Activated T-cell treated with anti-CD3 and anti-CD28 coated beads, Interleukin-2, amount 50 U/mL, for 72 hours (primary cell): ENCODE measurements at regions not wholly inside any gene's neighbourhood (a gene's known extent, or its start where the extent isn't known, plus 50 kb on each side); places are given as distances from the start of the nearest gene placed in this dataset.

Source experiments
- ATAC-seq, 2 donors: fragments of 150-1000 bp; cut with Tn5 transposase; replicated peaks in 1 of 2; 2 replicates each; pipeline ENCODE4 v1.10.0; 2021; ENCODE audit warnings: moderate library complexity in 2 of 2, mild to moderate bottlenecking in 1 of 2
- DNase-seq, 2 donors: peaks; one replicate each; pipeline ENCODE4 v3.0.0; 2021 to 2022; ENCODE audit warnings: mixed read lengths in 1 of 2
- H3K27ac Mint-ChIP-seq: one replicate; pipeline ENCODE4 v1.8.0; 2022; ENCODE audit warnings: mild to moderate bottlenecking, moderate library complexity, mixed read lengths
- H3K27me3 Mint-ChIP-seq: one replicate; pipeline ENCODE4 v1.8.0; 2022; ENCODE audit warnings: low read depth, mixed read lengths
- H3K36me3 Mint-ChIP-seq, 2 donors: one replicate each; pipeline ENCODE4 v1.8.0; 2022; ENCODE audit warnings: mixed read lengths in 2 of 2, mild to moderate bottlenecking in 1 of 2; ENCODE audit not compliant: insufficient read depth in 2 of 2
- H3K4me1 Mint-ChIP-seq: one replicate; pipeline ENCODE4 v1.8.0; 2022; ENCODE audit warnings: low read depth, mixed read lengths
- H3K4me3 Mint-ChIP-seq, 2 donors: one replicate each; pipeline ENCODE4 v1.8.0; 2022; ENCODE audit warnings: mild to moderate bottlenecking in 2 of 2, mixed read lengths in 2 of 2, moderate library complexity in 2 of 2
- H3K9me3 Mint-ChIP-seq, 2 donors: one replicate each; pipeline ENCODE4 v1.8.0; 2022; ENCODE audit warnings: mixed read lengths in 2 of 2

GRCh38 chr15:62933386-62933785 lies 109.2 kb upstream of the TPM1 start:
- Mint-ChIP-seq H3K4me3 (no peak overlapping the region), H3K4me1 (peaks cover 3% of the 10 kb centered on the region), H3K27ac (no peak overlapping the region), H3K36me3 (no peaks in the 10 kb centered on the region), H3K9me3 (no peaks in the 10 kb centered on the region), H3K27me3 (peaks cover 51% of the 10 kb centered on the region)
- ATAC-seq (no peak), DNase-seq (no peak)

DNA sequence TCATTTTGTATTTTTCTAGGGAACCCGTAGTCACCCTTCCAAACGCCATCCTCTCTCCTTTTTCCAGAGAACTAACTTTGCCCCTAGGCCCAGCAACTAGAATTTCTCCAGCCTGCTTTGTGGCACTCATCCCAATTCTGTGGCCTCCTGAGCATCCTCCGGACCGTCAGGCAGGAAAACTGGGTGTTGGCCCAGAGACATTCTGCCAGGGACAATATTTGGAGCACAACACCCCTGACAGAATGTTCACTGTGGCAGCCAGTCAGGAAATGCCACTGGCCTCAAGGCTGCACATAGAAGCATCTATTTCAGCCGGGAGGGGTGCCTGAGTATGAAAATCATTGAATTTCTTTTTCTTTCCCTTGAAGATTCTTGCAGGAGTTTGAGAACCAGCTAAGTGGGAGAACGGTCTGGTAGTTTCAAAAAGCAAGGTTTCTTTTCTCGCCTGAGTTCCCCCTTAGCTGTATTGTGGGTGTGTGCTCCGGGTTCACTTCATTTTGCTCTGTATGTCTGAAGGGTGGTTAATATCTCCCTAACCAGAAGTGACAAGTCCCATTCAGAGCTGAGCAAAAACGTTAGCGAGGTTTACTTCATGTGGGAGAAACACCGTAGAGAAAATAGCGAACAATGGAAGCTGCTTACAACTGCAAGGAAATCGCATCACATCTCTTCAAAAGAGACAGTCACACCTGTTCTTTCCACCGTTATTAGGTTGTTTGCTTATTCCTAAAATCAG lies 108.1 kb upstream of the TPM1 start:
- peaks cover 57% of the 10 kb centered on the region for H3K27me3 Mint-ChIP-seq
- ATAC-seq (no peak), DNase-seq (no peak)
- H3K4me3 Mint-ChIP-seq = no peak overlapping the region
- H3K4me1 Mint-ChIP-seq = peaks cover 11% of the 10 kb centered on the region
- H3K36me3 Mint-ChIP-seq = no peaks in the 10 kb centered on the region
- H3K9me3 Mint-ChIP-seq = no peaks in the 10 kb centered on the region
- H3K27ac Mint-ChIP-seq = no peak overlapping the region

GRCh38 chr15:62935300-62936081 lies 107.1 kb upstream of the TPM1 start:
- peaks cover 18% of the 10 kb centered on the region for H3K4me1 Mint-ChIP-seq
- no peak overlapping the region for H3K27ac Mint-ChIP-seq
- H3K9me3 Mint-ChIP-seq = no peaks in the 10 kb centered on the region
- peaks cover 57% of the 10 kb centered on the region for H3K27me3 Mint-ChIP-seq
- DNase-seq (no peak), ATAC-seq (no peak)
- no peaks in the 10 kb centered on the region for H3K36me3 Mint-ChIP-seq
- no peak overlapping the region for H3K4me3 Mint-ChIP-seq

- H3K27me3 Mint-ChIP-seq = peaks cover 67% of the 10 kb centered on the region
- ATAC-seq (peak in 1 of 2 donors; percentile 14), DNase-seq (no peak)
- peaks cover 22% of the 10 kb centered on the region for H3K4me1 Mint-ChIP-seq
- H3K36me3 Mint-ChIP-seq = no peaks in the 10 kb centered on the region
- H3K4me3 Mint-ChIP-seq = peak overlapping the region in 1 of 2 donors; percentile 1
- H3K27ac Mint-ChIP-seq = no peak overlapping the region
- H3K9me3 Mint-ChIP-seq = no peaks in the 10 kb centered on the region
Observed at GRCh38 chr15:62938825-62939224, 103.7 kb upstream of the TPM1 start.

DNA sequence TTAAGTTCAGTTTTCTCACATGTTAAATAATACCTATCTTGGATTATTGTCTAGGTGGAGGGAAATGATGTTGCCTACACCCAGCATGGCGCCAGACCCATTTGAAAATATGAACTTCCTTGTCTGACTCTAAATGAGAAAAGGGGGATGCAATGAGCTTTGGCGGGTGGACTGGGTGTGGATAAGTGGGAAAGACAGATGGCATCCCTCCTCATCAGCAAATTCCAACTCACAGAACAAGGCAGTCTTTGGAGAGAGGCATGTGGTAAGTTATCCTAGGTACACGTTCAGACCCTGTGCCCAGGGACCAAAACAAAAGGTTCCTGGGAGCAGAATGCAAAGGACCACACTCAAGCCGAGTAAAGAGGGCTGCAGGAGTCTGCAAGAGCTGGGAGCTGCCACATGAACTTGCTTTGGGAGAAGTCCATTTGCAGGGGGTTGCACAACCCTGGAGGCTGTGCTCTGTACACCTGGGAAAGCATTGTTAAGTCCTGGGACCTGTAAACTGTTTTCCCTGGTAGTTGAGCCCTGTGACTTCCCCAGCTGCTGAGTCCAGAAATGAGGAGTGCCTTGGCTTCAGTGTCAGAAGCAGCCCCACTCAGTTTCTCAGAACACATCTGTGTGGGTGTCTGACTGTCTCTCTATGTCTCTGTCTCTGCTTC lies 102.3 kb upstream of the TPM1 start:
- ATAC-seq (no peak), DNase-seq (no peak)
- peaks cover 22% of the 10 kb centered on the region for H3K4me1 Mint-ChIP-seq
- peaks cover 55% of the 10 kb centered on the region for H3K27me3 Mint-ChIP-seq
- H3K4me3 Mint-ChIP-seq = no peak overlapping the region
- no peaks in the 10 kb centered on the region for H3K36me3 Mint-ChIP-seq
- no peaks in the 10 kb centered on the region for H3K9me3 Mint-ChIP-seq
- no peak overlapping the region for H3K27ac Mint-ChIP-seq

DNA sequence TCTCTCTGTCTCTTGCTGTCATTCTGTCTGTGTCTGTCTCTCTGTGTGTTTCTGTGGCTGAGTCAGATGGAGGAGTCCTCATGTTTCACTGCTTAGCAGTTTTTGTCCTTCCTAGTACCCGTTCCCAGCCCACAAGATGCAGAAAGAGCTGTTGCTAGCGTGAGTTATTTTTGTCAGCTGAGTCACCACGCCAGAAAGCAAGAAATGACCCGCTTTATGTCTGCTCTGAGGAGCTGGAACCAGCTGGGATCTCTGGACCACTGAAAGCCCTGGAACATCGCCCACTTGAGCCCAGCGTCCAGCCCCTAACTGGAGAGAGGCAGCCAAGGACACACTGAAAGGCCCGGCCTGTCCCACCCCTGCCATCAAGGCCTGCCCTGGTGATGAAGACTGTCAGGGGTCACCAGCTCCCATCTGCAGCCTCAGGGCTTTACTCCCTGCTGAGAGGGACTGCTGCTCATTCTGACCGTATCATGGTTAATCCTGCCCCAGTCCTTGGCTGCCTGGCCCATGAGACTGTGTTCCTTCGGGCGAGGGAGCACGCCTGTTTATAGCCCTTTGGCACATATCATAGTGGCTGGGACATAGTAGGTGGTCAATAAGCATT lies 101.7 kb upstream of the TPM1 start:
- no peaks in the 10 kb centered on the region for H3K9me3 Mint-ChIP-seq
- peak; percentile 83 to 93 for ATAC-seq
- H3K4me1 Mint-ChIP-seq = peaks cover 22% of the 10 kb centered on the region
- no peak overlapping the region for H3K27ac Mint-ChIP-seq
- DNase-seq = peak; percentile 10 to 47
- H3K27me3 Mint-ChIP-seq = peaks cover 53% of the 10 kb centered on the region
- H3K4me3 Mint-ChIP-seq = no peak overlapping the region
- no peaks in the 10 kb centered on the region for H3K36me3 Mint-ChIP-seq

DNA sequence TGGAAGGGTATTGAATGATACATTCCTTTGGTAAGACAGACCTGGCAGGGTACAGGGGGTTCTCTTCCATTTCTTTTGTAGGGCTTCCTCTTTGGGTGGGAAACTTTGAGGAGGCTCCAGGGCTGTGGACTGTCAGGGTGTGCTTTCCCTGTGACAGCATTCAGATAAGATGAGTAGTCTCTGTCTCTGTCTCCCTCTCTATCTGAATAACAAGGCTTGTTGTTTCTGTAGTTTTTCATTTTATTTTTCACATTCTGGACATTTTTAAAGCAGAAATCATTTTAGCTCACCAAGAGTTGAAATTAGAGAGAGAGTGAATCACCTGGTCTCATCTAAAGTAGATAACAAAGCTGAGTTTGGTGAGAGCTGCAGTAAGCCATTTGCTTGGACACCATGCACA lies 100.8 kb upstream of the TPM1 start:
- H3K9me3 Mint-ChIP-seq = no peaks in the 10 kb centered on the region
- H3K4me3 Mint-ChIP-seq = no peak overlapping the region
- peaks cover 22% of the 10 kb centered on the region for H3K4me1 Mint-ChIP-seq
- H3K27ac Mint-ChIP-seq = no peak overlapping the region
- DNase-seq = no peak
- H3K27me3 Mint-ChIP-seq = peaks cover 50% of the 10 kb centered on the region
- no peaks in the 10 kb centered on the region for H3K36me3 Mint-ChIP-seq
- ATAC-seq = no peak

DNA sequence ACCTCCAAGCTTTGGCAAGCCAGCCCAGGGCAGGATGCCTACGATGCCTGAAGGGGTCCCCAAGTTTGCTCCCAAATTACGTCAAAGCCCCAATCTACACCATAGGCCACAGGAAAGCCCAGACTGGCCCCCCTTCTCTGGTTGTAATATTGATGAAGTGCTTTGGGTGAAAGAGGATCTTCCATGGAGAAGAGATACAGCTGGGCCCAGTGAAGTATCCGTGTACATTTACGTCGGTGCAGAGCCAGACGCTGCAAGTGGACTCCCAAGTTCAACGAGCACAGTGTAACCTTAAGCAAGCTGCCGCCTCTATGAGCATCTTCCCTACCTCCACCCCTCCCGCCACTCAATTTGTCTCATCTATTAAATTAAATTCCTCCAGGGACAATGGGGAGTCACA lies 100.1 kb upstream of the TPM1 start:
- peaks cover 22% of the 10 kb centered on the region for H3K4me1 Mint-ChIP-seq
- H3K9me3 Mint-ChIP-seq = no peaks in the 10 kb centered on the region
- no peaks in the 10 kb centered on the region for H3K36me3 Mint-ChIP-seq

GRCh38 chr15:62945063-62945462 lies 97.5 kb upstream of the TPM1 start:
- DNase-seq (no peak), ATAC-seq (no peak)
- no peaks in the 10 kb centered on the region for H3K9me3 Mint-ChIP-seq
- peaks cover 7% of the 10 kb centered on the region for H3K4me1 Mint-ChIP-seq
- H3K27ac Mint-ChIP-seq = no peak overlapping the region
- H3K36me3 Mint-ChIP-seq = no peaks in the 10 kb centered on the region
- H3K4me3 Mint-ChIP-seq = no peak overlapping the region
- H3K27me3 Mint-ChIP-seq = peaks cover 46% of the 10 kb centered on the region

More for the DNA sequence above, 100.1 kb upstream of the TPM1 start:
- H3K27ac Mint-ChIP-seq = no peak overlapping the region
- no peak overlapping the region for H3K4me3 Mint-ChIP-seq
- no peak for ATAC-seq
- no peak for DNase-seq
- peaks cover 45% of the 10 kb centered on the region for H3K27me3 Mint-ChIP-seq

DNA sequence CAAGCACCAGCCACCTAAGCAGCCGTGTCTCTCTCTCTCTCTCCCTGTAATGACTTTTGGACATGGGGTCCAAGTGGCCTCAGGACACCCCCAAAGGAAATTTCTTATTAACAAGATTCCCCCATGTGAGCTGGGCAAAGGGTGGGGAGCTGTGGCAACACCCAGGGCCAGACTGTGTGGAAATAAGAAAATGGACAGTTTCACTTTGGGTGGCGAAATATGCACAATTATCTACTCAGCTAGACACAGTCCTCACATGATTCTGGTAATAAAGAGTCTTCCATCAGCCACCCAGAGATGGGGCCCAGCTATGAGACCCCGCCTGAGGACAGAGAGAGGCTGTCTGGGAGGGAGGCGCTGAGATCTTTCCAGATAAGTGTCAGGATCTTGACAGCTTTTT lies 96.8 kb upstream of the TPM1 start:
- H3K36me3 Mint-ChIP-seq = no peaks in the 10 kb centered on the region
- H3K4me1 Mint-ChIP-seq = peaks cover 2% of the 10 kb centered on the region
- no peak overlapping the region for H3K27ac Mint-ChIP-seq
- no peak overlapping the region for H3K4me3 Mint-ChIP-seq
- DNase-seq = no peak
- H3K27me3 Mint-ChIP-seq = peaks cover 49% of the 10 kb centered on the region
- no peak for ATAC-seq
- no peaks in the 10 kb centered on the region for H3K9me3 Mint-ChIP-seq

DNA sequence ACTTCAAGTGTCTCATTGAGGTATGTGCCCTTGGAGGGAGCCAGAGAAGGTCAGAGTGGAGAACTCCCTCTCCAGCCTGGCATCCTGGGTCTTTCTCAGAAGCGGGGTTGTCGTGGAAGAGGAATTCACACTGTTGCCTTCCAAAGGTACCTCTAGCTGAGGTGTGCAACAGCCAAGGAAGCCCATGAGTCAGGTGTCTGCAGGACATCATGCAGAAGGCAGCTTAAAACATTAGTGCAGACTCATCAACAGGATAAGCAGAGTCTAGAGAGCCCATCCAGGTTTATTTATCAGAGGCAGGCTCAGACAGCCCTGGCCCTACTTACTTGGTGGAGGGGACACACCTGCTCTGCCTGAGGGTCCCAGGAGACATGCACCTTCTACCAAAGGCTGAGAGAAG lies 95.6 kb upstream of the TPM1 start:
- H3K27ac Mint-ChIP-seq = no peak overlapping the region
- H3K9me3 Mint-ChIP-seq = no peaks in the 10 kb centered on the region
- H3K27me3 Mint-ChIP-seq = peaks cover 47% of the 10 kb centered on the region
- H3K4me3 Mint-ChIP-seq = no peak overlapping the region
- no peaks in the 10 kb centered on the region for H3K36me3 Mint-ChIP-seq
- DNase-seq (no peak), ATAC-seq (no peak)
- no peaks in the 10 kb centered on the region for H3K4me1 Mint-ChIP-seq

DNA sequence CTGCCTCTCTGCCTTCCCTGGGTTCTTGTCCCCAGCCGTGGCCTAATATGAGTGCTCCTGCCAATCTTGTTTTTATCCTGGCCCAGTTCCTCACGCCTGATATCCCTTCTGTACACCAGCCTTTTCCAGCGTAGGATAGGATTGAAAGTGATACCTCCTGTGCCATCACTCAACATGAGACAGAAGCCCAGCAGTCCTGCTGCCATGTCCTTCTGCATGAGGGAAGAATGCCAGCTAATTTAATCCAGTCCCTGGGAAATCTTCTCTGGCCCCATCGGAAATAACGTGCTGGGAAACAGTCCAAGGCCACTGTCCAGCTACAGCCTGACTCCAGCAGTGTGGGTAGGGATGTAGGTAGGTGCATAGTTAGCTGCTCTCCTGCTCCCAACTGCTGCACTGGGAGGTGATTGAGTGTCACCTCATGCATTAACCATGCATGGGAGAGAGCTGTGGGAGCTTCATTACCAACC lies 92.0 kb upstream of the TPM1 start:
- Mint-ChIP-seq H3K27me3 (peaks cover 51% of the 10 kb centered on the region), H3K4me1 (no peaks in the 10 kb centered on the region), H3K36me3 (no peaks in the 10 kb centered on the region), H3K4me3 (no peak overlapping the region), H3K27ac (no peak overlapping the region), H3K9me3 (no peaks in the 10 kb centered on the region)
- DNase-seq (no peak), ATAC-seq (no peak)

DNA sequence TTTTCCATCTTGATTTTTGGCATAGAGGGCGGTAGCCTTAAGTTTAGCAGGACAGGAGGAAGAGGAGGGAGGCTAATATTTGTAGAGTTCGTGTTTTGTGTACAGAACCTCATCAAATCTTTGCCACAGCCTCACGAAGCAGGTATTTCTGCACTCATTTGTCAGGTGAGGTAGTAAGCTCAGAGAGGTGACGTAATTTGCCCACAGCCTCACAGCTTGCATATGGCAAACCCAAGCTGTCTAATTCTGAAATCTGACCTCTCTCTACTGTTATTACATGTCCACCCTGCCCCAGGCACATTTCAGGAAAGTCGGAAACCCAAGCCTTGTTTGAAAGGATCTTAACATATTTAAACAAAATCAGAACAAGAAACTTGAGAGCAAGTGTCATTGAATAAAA lies 91.1 kb upstream of the TPM1 start:
- DNase-seq (no peak), ATAC-seq (no peak)
- H3K36me3 Mint-ChIP-seq = no peaks in the 10 kb centered on the region
- H3K4me1 Mint-ChIP-seq = no peaks in the 10 kb centered on the region
- H3K27me3 Mint-ChIP-seq = peaks cover 49% of the 10 kb centered on the region
- no peaks in the 10 kb centered on the region for H3K9me3 Mint-ChIP-seq
- no peak overlapping the region for H3K4me3 Mint-ChIP-seq
- no peak overlapping the region for H3K27ac Mint-ChIP-seq
